GM18499 (cell line): ENCODE measurements at regions not wholly inside any gene's neighbourhood (a gene's known extent, or its start where the extent isn't known, plus 50 kb on each side); places are given as distances from the start of the nearest gene placed in this dataset.

ENCODE experiments used
- ATAC-seq: cut with Tn5 transposase; IDR thresholded peaks from one replicate; pipeline ENCODE4 v1.9.1; 2021; ENCODE audit warnings: moderate number of reproducible peaks; ENCODE audit not compliant: insufficient read depth, unreplicated experiment

DNA sequence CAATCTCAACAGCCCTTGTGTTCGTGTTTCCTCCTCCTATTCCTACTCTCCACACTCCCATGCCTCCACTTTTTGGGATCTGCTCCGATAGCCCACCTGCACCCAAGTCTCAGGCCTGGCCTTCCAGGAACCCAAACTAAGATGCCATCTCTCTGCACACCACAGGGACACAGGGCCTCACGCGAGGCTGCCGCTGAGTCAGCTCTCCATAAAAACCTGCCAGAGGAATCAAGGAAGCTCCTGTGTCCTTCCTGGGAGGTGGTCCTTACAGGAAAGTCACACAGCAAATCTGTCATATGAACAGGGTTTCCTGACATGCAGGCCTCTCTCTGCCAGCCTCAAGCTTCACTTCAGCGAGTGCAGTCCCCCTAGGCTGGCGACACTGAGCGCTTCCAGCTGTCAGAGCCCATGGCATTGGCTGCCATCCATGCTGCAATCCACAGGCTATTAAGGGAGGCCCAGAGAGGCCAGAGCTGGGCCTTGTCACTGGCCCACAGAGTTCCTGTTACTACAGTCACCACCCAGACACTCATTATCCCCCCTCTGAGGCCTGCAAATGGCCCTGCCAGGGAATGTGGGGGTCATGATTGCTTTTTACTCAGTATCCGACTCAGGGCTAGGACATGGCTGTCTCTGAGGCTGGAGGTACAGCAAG is 151.4 kb downstream of the OAT start:
- ATAC-seq: no peak

DNA sequence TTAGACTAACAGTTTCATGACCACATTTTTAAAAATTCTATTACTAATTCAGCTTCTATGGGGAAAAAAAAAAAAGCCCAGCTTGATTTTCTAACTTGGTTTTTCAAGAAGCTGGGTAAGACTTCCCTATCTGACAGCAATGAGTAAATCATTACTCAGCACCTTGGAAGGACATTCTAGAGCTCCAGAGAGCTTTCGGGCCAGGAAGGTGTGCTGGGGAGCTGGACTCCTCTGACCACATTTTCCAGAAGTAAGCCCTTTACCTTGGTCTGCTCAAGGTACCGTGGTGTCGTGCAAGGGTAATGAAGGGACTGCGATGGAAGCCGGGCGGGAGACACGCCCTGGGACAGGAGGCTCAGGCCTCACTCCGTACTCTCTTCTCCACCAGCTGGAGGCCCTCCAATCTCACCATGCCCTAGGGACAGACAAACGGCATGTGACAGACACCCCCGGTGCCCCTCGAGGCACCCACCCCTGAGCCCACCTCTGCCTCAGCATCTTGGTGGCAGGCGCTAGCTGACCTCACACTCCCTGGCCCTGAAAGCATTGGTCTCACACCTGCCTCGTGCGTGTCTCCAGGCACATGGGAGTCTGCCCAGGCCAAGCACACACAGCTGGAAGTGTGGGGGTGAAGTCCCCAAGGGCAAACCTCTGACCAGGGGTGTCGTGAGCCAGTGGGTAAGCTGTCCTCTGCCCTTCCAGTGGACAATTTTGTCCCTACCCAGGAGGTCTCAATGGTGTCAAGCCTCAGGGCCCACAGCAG is 152.1 kb downstream of the OAT start:
- no peak for ATAC-seq

DNA sequence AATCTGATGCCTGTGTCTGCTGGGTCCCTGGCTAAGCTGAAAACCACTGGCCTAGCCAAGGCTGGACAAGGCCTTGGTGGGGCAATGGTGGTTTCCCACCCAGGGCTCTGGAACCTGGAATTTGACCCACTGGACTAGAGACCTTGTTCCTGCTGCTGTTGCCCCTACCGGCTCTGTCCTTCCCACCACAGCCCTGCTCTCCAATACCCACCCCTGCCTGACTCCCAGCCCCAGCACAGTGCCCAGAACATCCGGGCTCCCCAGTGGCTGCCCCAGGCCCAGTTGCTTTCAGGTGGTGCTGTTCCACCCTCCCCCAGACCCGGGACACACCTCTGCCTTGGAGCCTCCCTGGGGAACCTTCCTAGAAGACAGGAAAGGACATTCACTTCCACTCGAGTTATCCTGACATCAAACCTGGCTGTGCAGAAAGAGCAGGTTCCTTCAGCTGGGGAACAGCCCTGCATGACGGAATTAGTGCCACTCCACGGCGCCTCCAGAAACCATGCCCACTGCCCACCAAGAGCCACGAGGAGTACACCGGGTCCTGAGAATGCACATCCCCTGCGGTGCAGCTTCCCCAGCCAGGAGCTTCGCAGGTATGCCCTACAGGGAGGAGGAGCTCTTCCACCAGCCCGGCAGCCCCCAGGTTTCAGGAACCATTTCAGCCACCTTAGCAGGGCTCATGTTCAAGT is 152.8 kb downstream of the OAT start:
- ATAC-seq: no peak

DNA sequence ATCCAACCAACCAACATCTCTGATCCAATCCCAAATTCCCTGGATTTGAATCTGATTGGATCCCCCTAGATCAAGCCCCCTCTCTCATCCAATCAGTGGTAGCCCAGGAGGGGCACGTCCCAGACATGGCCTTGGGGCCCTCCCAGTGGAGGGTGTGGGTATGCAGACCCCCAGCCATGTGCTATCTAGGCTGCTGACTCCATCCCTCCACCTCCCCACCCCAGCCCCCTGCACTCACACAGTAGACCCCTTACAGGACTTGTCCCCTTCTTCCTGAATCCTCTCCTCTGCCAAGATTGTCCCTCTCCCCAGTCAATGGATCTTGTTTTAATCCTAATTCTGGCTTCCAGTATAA is 153.4 kb downstream of the OAT start:
- ATAC-seq: no peak

DNA sequence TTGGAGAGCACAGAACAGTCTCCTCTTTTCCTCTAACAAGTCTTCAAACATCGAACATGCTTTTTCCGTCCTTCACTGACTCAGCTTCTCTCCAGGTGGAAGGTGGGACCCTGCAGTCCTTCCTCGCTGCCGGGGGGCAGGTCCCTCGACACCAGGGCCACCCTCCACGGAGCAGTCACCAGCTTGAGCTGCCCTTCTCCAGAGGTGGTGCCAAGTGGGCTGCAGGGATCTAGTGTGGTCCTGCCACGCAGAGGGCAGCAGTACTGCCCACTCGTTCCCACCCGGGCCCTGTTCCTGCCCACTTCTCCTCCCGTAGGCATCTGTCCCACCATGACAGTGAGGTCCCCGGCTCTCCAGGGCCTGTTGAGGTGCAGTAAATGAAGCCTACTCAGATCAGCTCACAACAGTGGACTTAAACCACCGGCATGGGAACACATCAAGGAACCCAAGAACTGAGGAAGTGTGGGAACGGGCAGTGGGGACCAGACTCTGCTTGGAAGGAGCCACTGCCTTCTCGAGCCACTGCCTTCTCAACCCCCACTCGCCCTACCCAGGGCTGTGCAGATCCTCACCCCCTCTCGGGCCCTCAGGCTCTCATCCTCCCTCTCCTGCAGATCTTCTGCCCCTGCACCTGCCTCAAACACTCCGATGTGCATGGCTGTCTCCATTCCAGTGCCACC is 153.9 kb downstream of the OAT start:
- ATAC-seq: no peak

DNA sequence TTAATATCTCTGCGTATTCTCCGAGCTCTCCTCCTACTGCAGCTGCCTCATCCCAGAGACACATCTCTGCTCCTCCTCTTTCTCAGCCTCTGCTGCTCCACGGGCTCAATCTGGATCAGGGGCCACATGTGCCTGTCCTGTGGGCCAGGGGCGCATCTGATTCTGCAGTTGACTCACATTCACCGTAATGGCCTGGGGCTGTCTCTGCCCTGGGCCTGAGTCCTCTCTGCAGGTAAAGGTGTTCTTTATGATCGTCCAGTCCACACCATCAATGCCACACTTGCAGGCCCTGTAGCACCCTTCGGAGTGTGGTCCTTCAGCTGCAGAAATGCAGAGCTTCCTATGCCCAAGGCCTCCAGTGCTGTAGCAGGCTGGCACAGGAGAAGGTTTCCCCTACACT is 154.5 kb downstream of the OAT start:
- ATAC-seq: no peak

DNA sequence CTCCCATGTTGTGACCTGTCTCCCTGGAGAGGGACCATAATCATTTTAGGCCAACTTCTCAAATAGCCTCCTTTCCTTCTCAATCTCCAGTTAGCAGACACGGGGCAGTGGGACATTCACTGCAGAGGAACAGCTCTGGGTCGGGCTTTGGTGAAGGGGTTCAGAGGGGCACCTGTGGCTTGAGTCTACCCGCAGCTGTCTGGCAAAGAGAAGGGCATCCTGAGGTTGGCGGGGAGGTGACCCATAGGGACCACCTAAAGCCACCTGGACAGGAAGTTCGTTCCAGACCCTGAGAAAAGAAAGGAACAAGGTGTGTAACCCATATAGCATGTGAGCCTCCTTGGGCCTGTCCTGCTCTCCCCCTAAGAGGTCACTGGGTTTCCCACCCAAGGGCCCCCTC is 155.0 kb downstream of the OAT start:
- ATAC-seq: no peak

DNA sequence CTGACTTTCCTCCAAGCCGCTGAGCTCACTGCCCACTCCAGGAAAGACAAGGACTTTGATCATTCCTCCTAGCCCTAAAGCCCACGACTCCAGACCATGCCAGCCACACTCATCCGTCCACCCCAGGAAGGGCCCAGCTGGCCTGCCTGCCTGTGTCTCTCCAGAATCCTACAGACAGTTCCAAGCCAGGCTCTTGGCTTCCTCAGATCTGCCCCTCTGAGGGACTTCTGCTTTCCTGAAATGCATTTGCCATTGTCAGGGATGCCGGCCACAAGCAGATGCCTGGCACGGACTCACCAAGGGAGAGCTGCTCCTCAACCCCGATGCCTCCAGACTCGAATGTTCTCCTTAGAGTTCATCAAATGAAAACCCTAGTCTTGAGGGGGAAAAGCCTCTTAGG is 155.8 kb downstream of the OAT start:
- ATAC-seq: no peak

DNA sequence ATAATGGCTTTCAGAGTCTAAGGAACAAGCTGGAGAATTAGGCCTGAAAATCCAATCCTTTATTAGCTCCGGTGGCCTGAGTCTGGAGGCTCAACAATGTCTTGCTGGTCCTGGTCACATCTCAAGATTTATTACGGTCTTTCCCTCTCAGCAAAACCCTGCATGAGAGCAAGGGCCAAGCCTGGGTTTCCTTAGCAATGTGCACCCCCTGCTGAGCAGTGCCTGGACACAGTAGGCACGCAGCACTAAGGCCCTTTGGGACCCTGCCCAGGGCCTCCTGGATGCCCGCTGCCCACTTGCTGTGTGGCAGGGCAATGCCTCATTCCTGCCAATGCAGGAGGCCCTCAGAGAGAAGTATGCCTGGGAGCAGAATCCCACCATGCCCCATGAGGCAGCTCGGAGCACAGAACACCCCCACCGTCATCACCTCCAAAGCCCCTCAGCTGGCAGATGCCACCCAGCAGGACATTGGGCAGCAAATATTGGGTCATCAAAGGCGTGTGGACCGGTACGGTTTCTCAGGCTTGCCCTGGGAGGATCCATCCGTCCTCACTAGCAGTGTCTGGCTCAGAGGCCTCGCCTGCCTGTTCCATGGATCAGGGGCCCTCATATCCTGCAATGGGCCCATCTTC is 156.4 kb downstream of the OAT start:
- no peak for ATAC-seq

DNA sequence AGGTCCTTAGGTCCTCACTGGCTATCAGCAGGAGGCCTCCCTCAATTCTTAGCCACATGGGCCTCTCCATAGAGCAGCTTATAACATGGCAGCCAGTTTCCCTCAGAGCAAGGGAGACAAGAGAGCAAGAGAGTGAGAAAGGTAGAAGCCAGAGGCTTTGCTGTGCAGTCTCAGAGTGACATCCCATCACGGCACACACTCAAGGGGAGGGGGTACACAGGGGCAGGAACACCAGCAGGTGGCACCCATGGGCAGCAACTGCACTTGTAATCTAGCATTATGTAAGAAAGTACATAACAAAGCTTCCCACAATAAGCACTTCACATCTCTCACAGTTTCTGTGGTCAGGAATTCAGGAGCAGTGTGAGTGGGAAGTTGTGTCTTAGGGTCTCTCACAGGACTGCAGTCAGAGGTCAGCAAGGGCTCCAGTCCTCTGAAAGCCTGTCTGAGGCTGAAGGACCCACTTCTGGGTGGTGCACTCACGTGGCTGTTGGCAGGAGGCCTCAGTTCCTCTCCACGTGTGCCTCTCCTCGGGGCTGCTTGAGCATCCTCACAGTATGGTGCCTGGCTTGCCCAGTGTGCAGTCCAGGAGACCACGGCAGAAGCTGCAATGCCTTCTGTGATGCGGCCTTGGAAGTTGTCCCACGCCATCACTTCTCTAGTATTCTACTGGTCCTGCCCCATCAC is 159.4 kb downstream of the OAT start:
- ATAC-seq: no peak

DNA sequence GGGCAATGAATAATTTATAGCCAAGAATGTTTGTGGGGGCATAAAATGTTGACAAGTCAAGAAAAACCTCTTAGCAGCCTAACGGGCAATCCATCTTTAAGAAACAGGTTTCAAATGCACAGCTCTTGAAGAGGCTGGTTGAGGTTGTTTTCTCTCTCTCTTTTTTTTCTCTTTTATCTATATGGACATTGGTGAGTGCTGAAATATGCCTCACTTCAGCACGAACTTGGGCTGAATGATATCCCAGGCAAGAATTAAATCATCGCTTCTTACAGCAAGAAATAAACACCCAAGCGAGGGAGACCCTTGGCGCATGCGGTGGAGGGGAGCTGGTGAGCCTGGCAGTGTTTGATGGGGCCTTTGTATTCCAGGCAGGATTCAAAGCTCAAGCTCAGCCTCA is 160.9 kb downstream of the OAT start:
- no peak for ATAC-seq

DNA sequence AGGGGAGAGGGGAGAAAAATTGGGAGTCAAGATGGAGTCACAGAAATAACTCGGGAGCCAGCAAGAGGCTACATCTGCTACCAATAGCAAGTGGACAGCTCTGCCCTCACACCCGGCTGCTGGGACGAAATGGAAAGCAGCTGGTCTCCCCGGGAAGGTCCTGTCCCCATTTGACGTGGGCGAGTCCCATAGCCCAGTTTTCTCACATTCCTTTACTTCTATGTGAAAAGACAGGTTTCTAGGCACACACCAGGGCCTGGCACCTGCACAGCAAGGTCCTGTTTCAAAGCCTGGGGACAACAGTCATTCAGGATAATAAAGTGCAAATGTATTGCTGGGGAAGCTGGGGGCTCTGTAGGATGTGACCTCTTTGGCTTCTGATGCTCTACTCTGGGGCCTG is 162.6 kb downstream of the OAT start:
- no peak for ATAC-seq

DNA sequence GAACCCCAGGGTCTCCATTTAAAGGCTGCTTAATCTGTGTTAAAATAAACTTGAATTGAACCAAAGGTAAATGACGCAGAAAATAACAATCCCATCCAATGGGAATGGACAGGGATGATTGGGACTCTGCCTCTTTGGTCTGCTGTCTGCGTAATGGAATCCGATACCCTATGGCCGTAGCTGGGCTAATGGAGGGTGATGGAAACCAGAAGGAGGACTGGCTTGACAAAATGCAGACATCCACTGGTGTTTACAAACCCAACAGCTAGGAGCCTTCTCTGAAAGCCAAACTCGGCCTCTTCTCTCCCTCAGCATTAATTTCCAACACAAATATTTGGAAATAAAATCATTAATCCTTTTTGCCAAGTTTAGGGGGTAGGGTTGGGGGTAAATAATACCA is 162.2 kb upstream of the CHST15 start:
- ATAC-seq: no peak

DNA sequence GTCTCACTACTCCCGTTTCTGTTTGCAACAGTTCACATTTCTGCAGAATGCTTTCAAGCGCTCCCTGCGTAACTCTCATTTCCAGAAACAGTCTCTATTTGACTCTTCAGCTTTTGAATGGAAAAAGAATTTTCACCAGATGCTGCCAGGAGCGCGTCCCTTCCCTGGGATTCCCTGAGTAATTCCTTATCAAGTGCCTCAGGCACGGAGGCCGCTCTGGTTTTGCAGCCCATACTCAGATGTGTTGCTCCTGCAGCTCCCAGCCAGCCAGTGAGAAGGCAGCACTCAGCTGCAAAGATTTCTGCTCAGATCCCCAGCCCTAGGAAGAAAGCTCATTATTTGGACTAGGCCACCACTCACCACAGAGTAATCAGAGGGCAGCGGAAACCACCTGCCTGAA is 161.1 kb upstream of the CHST15 start:
- no peak for ATAC-seq

DNA sequence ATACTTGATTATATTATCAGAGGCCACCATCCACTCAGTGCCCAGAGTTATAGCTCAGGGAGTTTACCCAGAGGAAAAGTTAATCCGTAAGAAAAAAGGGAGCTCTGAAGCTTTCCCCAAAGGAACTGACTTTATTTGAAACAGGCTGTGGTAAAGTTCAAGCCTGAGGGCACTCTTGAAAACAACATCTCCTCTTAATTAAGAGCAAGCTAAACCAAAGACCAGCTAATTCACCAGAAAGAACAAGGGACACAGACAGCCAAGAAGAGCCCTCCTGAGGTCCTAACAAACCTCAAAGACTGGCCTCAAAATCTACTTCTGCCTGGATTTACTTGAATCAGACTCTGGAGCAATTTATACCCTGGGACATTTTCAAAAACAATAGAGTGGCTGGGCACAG is 159.6 kb upstream of the CHST15 start:
- no peak for ATAC-seq

DNA sequence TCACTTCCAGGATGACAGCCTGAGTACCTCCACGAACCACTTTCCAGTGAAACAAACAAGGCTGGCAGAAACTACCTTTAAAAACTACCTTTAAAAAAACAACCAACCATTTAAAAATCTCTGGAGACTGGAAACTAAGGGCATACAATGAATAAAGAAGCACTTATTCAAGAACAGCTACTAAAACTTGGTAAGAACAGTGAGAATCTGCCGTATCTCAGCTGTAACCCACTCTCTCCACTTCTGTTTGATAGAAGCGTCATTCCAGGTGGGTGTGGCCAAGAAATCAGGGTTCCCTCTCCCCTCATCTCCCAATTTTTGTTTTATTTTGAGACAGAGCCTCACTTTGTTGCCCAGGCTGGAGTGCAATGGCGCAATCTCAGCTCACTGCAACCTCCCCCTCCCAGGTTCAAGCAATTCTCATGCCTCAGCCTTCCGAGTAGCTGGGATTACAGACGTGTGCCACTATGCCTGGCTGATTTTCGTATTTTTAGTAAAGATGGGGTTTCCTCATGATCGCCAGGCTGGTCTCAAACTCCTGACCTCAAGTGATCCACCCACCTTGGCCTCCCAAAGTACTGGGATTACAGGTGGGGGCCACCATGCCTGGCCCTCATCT is 158.8 kb upstream of the CHST15 start:
- no peak for ATAC-seq

DNA sequence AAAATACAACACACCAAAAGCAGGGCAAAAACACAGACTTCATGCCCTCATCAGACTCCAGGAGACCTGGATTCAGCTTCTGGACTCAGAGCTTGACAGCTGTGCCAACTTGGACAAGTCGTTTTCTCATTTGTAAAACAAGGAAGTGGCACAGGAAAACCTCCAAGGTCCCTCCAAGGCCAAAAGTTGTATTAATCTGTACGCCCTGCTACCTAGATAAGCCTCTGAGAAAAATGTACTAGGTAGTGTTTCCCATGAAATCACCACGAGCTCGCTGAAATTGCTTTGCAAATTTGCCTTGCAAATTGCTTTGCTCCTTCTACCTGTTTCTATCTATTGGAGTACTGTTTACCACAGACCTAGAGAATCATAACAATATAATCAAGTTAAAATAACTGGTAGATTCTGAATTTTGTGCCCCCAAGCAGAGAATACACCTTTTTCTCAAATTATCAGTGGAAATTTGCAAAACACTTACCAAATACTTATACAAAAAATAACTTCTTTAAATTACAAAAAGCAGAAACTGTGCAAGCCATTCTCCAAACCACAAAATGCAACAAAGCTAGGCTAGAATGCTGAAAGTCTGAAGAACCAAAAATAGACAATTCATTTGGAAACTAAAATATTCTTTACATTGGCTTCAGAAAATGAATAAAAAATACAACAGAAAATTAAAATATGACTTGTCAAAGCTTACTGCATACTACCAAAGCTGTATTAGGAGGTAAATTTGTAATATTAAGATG is 158.1 kb upstream of the CHST15 start:
- ATAC-seq: no peak

DNA sequence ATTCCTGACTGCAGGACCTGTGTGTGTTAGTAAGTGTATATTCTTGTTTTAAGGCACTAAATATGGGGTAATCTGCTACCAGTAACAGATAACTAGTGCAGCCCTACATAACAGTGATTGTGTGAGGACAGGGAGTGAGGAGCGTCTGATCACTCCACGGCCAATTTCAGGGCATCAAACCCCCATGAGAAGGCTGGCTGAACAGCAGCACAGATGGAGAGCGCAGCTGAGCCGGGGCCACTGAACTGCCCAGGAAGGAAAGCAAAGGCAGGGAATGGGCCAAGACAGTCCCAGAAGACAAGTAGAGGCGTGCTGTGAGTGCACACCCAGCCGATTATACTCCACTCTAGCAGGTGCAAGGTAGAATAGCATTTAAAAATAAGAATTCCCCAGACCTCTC is 157.1 kb upstream of the CHST15 start:
- ATAC-seq: no peak

DNA sequence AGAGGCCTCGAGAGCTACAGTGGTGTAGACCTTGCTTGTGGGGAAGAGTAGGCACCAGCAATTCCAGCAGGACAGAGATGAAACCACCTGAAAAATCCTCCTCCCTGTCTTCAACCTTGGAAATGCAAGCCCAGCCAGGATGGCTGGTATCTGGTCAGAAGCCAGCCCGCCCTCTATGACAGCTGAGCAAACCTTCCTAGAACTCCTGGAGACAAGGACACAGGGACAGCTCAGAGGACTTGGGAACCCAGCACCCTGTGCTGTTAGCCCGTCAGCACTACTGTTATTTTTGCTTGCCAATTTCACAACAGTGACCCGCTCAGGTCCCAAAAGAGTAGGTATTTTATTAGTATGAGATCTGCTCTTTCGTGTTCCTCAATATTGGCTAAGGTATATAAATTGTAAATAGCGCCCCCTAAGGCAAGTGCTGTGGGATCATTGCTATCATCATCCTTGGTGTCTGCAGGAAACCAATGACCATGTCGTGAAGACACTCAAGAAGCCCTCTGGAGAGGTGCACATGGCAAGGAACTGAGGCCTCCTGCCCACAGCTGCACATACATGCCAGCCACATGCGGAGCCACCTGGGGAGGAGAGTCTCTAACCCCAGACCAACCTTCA is 156.5 kb upstream of the CHST15 start:
- no peak for ATAC-seq
